ENCODE measurements at regions not wholly inside any gene's neighbourhood (a gene's known extent, or its start where the extent isn't known, plus 50 kb on each side); places are given as distances from the start of the nearest gene placed in this dataset.

- TF ChIP-seq POLR2AphosphoS5 (IDR thresholded peaks at IDR 0.05) (no peak), CTCF (IDR thresholded peaks at IDR 0.05) (no peak)
Measured at GRCh38 chr10:128546651-128547165, 420.5 kb upstream of the MKI67 start.

Data from sigmoid colon (tissue), 4 donors.